ENCODE measurements at regions not wholly inside any gene's neighbourhood (a gene's known extent, or its start where the extent isn't known, plus 50 kb on each side); places are given as distances from the start of the nearest gene placed in this dataset.
"Not testable (repeated sequence)": the region's sequence is repeated elsewhere in the genome, so short reads cannot be mapped to it uniquely, and the experiment has no call there.

GRCh38 chr9:75197561-75197960 is 109.2 kb downstream of the OSTF1 start:
- peak; percentile 46 for DNase-seq (ENCODE audit: low read depth)

GRCh38 chr9:75198436-75198835 is 110.1 kb downstream of the OSTF1 start:
- DNase-seq (ENCODE audit: low read depth) = no peak

GRCh38 chr9:75200892-75201470 is 112.7 kb downstream of the OSTF1 start:
- DNase-seq (ENCODE audit: low read depth) = peak; percentile 50

GRCh38 chr9:75201480-75202209 is 113.3 kb downstream of the OSTF1 start:
- no peak for DNase-seq (ENCODE audit: low read depth)

- not testable (repeated sequence) for DNase-seq (ENCODE audit: low read depth)
Observed at GRCh38 chr9:75207997-75208396, 119.7 kb downstream of the OSTF1 start.

- no peak for DNase-seq (ENCODE audit: low read depth)
Observed at GRCh38 chr9:75210215-75210614, 121.9 kb downstream of the OSTF1 start.

- DNase-seq (ENCODE audit: low read depth) = no peak
Observed at GRCh38 chr9:75213765-75214164, 125.5 kb downstream of the OSTF1 start.

- no peak for DNase-seq (ENCODE audit: low read depth)
Observed at GRCh38 chr9:75226403-75227139, 138.3 kb downstream of the OSTF1 start.

- DNase-seq (ENCODE audit: low read depth) = no peak
Observed at GRCh38 chr9:75228893-75229292, 140.6 kb downstream of the OSTF1 start.

- DNase-seq (ENCODE audit: low read depth) = peak; percentile 74
Observed at GRCh38 chr9:75229605-75230332, 141.5 kb downstream of the OSTF1 start.

- no peak for DNase-seq (ENCODE audit: low read depth)
Observed at GRCh38 chr9:75230469-75230868, 142.2 kb downstream of the OSTF1 start.

- no peak for DNase-seq (ENCODE audit: low read depth)
Observed at GRCh38 chr9:75231167-75231566, 142.9 kb downstream of the OSTF1 start.

GRCh38 chr9:75233011-75233410 is 144.7 kb downstream of the OSTF1 start:
- DNase-seq (ENCODE audit: low read depth) = no peak

GRCh38 chr9:75235632-75236031 is 147.3 kb downstream of the OSTF1 start:
- no peak for DNase-seq (ENCODE audit: low read depth)

GRCh38 chr9:75238311-75238976 is 150.1 kb downstream of the OSTF1 start:
- DNase-seq (ENCODE audit: low read depth) = peak; percentile 64

GRCh38 chr9:75239176-75239575 is 150.9 kb downstream of the OSTF1 start:
- DNase-seq (ENCODE audit: low read depth) = peak; percentile 65

GRCh38 chr9:75242426-75242825 is 154.1 kb downstream of the OSTF1 start:
- no peak for DNase-seq (ENCODE audit: low read depth)

GRCh38 chr9:75246949-75247348 is 158.6 kb downstream of the OSTF1 start:
- no peak for DNase-seq (ENCODE audit: low read depth)

- peak; percentile 54 for DNase-seq (ENCODE audit: low read depth)
Observed at GRCh38 chr9:75265525-75265972, 177.2 kb downstream of the OSTF1 start.

GRCh38 chr9:75269197-75269596 is 180.9 kb downstream of the OSTF1 start:
- DNase-seq (ENCODE audit: low read depth) = no peak

- DNase-seq (ENCODE audit: low read depth) = not testable (repeated sequence)
Observed at GRCh38 chr9:75273055-75273454, 184.7 kb downstream of the OSTF1 start.

GRCh38 chr9:75274781-75275180 is 186.5 kb downstream of the OSTF1 start:
- no peak for DNase-seq (ENCODE audit: low read depth)
